HG03565 (cell line): ENCODE measurements at regions not wholly inside any gene's neighbourhood (a gene's known extent, or its start where the extent isn't known, plus 50 kb on each side); places are given as distances from the start of the nearest gene placed in this dataset.

Experiments used
- ATAC-seq: cut with Tn5 transposase; IDR thresholded peaks from one replicate; pipeline ENCODE4 v1.9.1; 2021; ENCODE audit warnings: mild to moderate bottlenecking, moderate library complexity; ENCODE audit not compliant: unreplicated experiment

GRCh38 chr4:181158971-181159370 lies 1084.2 kb upstream of the TENM3 start:
- no peak for ATAC-seq

- ATAC-seq: no peak
Observed at GRCh38 chr4:181161669-181162068, 1081.5 kb upstream of the TENM3 start.

GRCh38 chr4:181162266-181162665 lies 1080.9 kb upstream of the TENM3 start:
- no peak for ATAC-seq

- no peak for ATAC-seq
Observed at GRCh38 chr4:181162676-181163075, 1080.5 kb upstream of the TENM3 start.

GRCh38 chr4:181166742-181167399 lies 1076.3 kb upstream of the TENM3 start:
- ATAC-seq: no peak

GRCh38 chr4:181168011-181168805 lies 1075.0 kb upstream of the TENM3 start:
- ATAC-seq: no peak

GRCh38 chr4:181173046-181173445 lies 1070.2 kb upstream of the TENM3 start:
- ATAC-seq: no peak

- no peak for ATAC-seq
Observed at GRCh38 chr4:181176306-181176705, 1066.9 kb upstream of the TENM3 start.

- ATAC-seq: no peak
Observed at GRCh38 chr4:181181331-181181730, 1061.9 kb upstream of the TENM3 start.

- no peak for ATAC-seq
Observed at GRCh38 chr4:181189751-181190150, 1053.5 kb upstream of the TENM3 start.

- ATAC-seq: no peak
Observed at GRCh38 chr4:181193131-181193930, 1049.9 kb upstream of the TENM3 start.

- no peak for ATAC-seq
Observed at GRCh38 chr4:181194096-181194495, 1049.1 kb upstream of the TENM3 start.

GRCh38 chr4:181200076-181200475 lies 1043.1 kb upstream of the TENM3 start:
- ATAC-seq: no peak

- no peak for ATAC-seq
Observed at GRCh38 chr4:181202240-181202639, 1041.0 kb upstream of the TENM3 start.

GRCh38 chr4:181204109-181204508 lies 1039.1 kb upstream of the TENM3 start:
- ATAC-seq: no peak

- no peak for ATAC-seq
Observed at GRCh38 chr4:181213551-181213950, 1029.7 kb upstream of the TENM3 start.

GRCh38 chr4:181216501-181216900 lies 1026.7 kb upstream of the TENM3 start:
- no peak for ATAC-seq

GRCh38 chr4:181219783-181220416 lies 1023.3 kb upstream of the TENM3 start:
- no peak for ATAC-seq

GRCh38 chr4:181224852-181225251 lies 1018.4 kb upstream of the TENM3 start:
- no peak for ATAC-seq

GRCh38 chr4:181225616-181226261 lies 1017.5 kb upstream of the TENM3 start:
- no peak for ATAC-seq
